DND-41 (cell line): ENCODE measurements at regions not wholly inside any gene's neighbourhood (a gene's known extent, or its start where the extent isn't known, plus 50 kb on each side); places are given as distances from the start of the nearest gene placed in this dataset.

ENCODE experiments used
- EZH2 ChIP-seq: IDR thresholded peaks from 3 replicates; pipeline ENCODE4 v1.6.1; 2012; ENCODE audit warnings: borderline replicate concordance, low read depth, mild to moderate bottlenecking, moderate library complexity, low read length, inconsistent platforms; ENCODE audit not compliant: severe bottlenecking
- TF ChIP-seq, protein P1 (sequence below): IDR thresholded peaks from 2 replicates; pipeline ENCODE4 v1.5.1; 2012; ENCODE audit warnings: borderline replicate concordance, low read length, moderate library complexity, mild to moderate bottlenecking; ENCODE audit not compliant: poor library complexity, severe bottlenecking; ENCODE audit errors: extremely low read depth

DNA sequence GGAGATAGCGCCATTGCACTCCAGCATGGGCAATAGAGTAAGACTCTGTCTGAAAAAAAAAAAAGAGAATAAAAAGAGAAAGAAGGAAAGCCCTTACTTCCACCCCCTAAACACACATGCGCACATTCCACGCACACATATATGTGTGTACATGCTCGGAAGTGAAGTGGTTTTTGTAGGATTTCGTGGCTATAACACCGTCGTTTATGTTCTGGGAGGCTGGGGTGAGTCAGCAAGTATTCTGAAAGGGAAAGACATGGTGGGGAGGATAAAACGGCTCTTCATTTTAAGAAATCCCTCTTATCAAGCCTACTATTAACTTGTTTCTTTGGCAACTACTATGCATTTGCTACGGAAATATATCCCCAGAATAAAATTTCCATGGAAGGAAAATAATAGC is 422.8 kb upstream of the TBL1XR1 start:
- TF ChIP-seq, protein P1, sequence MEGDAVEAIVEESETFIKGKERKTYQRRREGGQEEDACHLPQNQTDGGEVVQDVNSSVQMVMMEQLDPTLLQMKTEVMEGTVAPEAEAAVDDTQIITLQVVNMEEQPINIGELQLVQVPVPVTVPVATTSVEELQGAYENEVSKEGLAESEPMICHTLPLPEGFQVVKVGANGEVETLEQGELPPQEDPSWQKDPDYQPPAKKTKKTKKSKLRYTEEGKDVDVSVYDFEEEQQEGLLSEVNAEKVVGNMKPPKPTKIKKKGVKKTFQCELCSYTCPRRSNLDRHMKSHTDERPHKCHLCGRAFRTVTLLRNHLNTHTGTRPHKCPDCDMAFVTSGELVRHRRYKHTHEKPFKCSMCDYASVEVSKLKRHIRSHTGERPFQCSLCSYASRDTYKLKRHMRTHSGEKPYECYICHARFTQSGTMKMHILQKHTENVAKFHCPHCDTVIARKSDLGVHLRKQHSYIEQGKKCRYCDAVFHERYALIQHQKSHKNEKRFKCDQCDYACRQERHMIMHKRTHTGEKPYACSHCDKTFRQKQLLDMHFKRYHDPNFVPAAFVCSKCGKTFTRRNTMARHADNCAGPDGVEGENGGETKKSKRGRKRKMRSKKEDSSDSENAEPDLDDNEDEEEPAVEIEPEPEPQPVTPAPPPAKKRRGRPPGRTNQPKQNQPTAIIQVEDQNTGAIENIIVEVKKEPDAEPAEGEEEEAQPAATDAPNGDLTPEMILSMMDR: no peak
- TF ChIP-seq EZH2: no peak
